AG09309 (cell line): ENCODE measurements at regions not wholly inside any gene's neighbourhood (a gene's known extent, or its start where the extent isn't known, plus 50 kb on each side); places are given as distances from the start of the nearest gene placed in this dataset.

ENCODE experiments used
- DNase-seq: peaks from one replicate; pipeline ENCODE4 v3.0.0-alpha.2; 2010; ENCODE audit warnings: low read depth
- H3K4me3 ChIP-seq: 2 replicates; pipeline ENCODE4 v1.5.1; 2011; ENCODE audit warnings: mild to moderate bottlenecking, low read depth, low read length, moderate library complexity; ENCODE audit not compliant: control insufficient read depth
- CTCF ChIP-seq: IDR thresholded peaks from 2 replicates; pipeline ENCODE4 v1.5.1; 2011; ENCODE audit warnings: mild to moderate bottlenecking, low read depth, low read length, inconsistent platforms; ENCODE audit not compliant: insufficient read depth, control insufficient read depth; ENCODE audit errors: missing control alignments

- no peak for DNase-seq
- no peak for TF ChIP-seq CTCF
- H3K4me3 ChIP-seq: no peak overlapping the region
Observed at GRCh38 chr4:112002248-112002661, 143.0 kb upstream of the FAM241A start.

GRCh38 chr4:112003231-112003907 lies 141.9 kb upstream of the FAM241A start:
- DNase-seq: no peak
- no peak for TF ChIP-seq CTCF
- no peak overlapping the region for H3K4me3 ChIP-seq

GRCh38 chr4:112005027-112005426 lies 140.2 kb upstream of the FAM241A start:
- no peak for TF ChIP-seq CTCF
- H3K4me3 ChIP-seq: no peak overlapping the region
- no peak for DNase-seq

- no peak for DNase-seq
- no peak overlapping the region for H3K4me3 ChIP-seq
- no peak for TF ChIP-seq CTCF
Observed at GRCh38 chr4:112007391-112007790, 137.9 kb upstream of the FAM241A start.

GRCh38 chr4:112015960-112016359 lies 129.3 kb upstream of the FAM241A start:
- no peak overlapping the region for H3K4me3 ChIP-seq
- DNase-seq: no peak
- no peak for TF ChIP-seq CTCF

GRCh38 chr4:112023402-112023950 lies 121.8 kb upstream of the FAM241A start:
- no peak for TF ChIP-seq CTCF
- no peak overlapping the region for H3K4me3 ChIP-seq
- DNase-seq: no peak

- no peak for TF ChIP-seq CTCF
- no peak overlapping the region for H3K4me3 ChIP-seq
- no peak for DNase-seq
Observed at GRCh38 chr4:112026058-112026457, 119.2 kb upstream of the FAM241A start.
